Nephron progenitor cell (in vitro differentiated cells): ENCODE measurements at regions not wholly inside any gene's neighbourhood (a gene's known extent, or its start where the extent isn't known, plus 50 kb on each side); places are given as distances from the start of the nearest gene placed in this dataset.
"Not testable (repeated sequence)": the region's sequence is repeated elsewhere in the genome, so short reads cannot be mapped to it uniquely, and the experiment has no call there.

Source experiments
- DNase-seq: peaks from one replicate; pipeline ENCODE4 v3.0.0; 2021
- H3K27ac Mint-ChIP-seq: 2 replicates; pipeline ENCODE4 v1.8.0; 2021; ENCODE audit warnings: mild to moderate bottlenecking, moderate library complexity, mixed read lengths
- H3K27me3 Mint-ChIP-seq: 2 replicates; pipeline ENCODE4 v1.8.0; 2021; ENCODE audit warnings: mild to moderate bottlenecking, low read depth, mixed read lengths; ENCODE audit not compliant: poor library complexity
- H3K36me3 Mint-ChIP-seq: 2 replicates; pipeline ENCODE4 v1.8.0; 2021; ENCODE audit warnings: low read depth, mixed read lengths
- H3K4me1 Mint-ChIP-seq: 2 replicates; pipeline ENCODE4 v1.8.0; 2021; ENCODE audit warnings: mixed read lengths
- H3K4me3 Mint-ChIP-seq: 2 replicates; pipeline ENCODE4 v1.8.0; 2021; ENCODE audit warnings: mild to moderate bottlenecking, moderate library complexity, mixed read lengths
- H3K9me3 Mint-ChIP-seq: 2 replicates; pipeline ENCODE4 v1.8.0; 2021; ENCODE audit warnings: mild to moderate bottlenecking, moderate library complexity, mixed read lengths
- CTCF ChIP-seq: fragments of 200-600 bp; sonication (generic); IDR thresholded peaks from 2 replicates; pipeline ENCODE4 v1.5.0; 2021; ENCODE audit warnings: antibody characterized with exemption

GRCh38 chr12:38527631-38528030, 211.1 kb downstream of the ALG10B start:
- no peak for DNase-seq
- no peaks in the 10 kb centered on the region for H3K9me3 Mint-ChIP-seq
- no peaks in the 10 kb centered on the region for H3K36me3 Mint-ChIP-seq
- no peak for TF ChIP-seq CTCF
- H3K27ac Mint-ChIP-seq, result no peak overlapping the region
- H3K27me3 Mint-ChIP-seq, result no peaks in the 10 kb centered on the region
- H3K4me1 Mint-ChIP-seq, result no peaks in the 10 kb centered on the region
- H3K4me3 Mint-ChIP-seq, result no peak overlapping the region

GRCh38 chr12:38528527-38528926, 212.0 kb downstream of the ALG10B start:
- no peak for TF ChIP-seq CTCF
- H3K4me3 Mint-ChIP-seq, result no peak overlapping the region
- H3K27me3 Mint-ChIP-seq, result no peaks in the 10 kb centered on the region
- no peak overlapping the region for H3K27ac Mint-ChIP-seq
- no peaks in the 10 kb centered on the region for H3K36me3 Mint-ChIP-seq
- no peaks in the 10 kb centered on the region for H3K4me1 Mint-ChIP-seq
- no peak for DNase-seq
- H3K9me3 Mint-ChIP-seq, result no peaks in the 10 kb centered on the region

- H3K4me3 Mint-ChIP-seq, H3K9me3 Mint-ChIP-seq, H3K4me1 Mint-ChIP-seq, H3K27ac Mint-ChIP-seq, H3K36me3 Mint-ChIP-seq, DNase-seq, H3K27me3 Mint-ChIP-seq: not testable (repeated sequence)
Measured at GRCh38 chr12:38529281-38529680, 212.7 kb downstream of the ALG10B start.

GRCh38 chr12:38538319-38538718, 221.7 kb downstream of the ALG10B start:
- peaks cover 5% of the 10 kb centered on the region for H3K9me3 Mint-ChIP-seq
- no peak for DNase-seq
- no peak for TF ChIP-seq CTCF
- H3K36me3 Mint-ChIP-seq, result no peaks in the 10 kb centered on the region
- H3K27ac Mint-ChIP-seq, result no peak overlapping the region
- H3K4me3 Mint-ChIP-seq, result no peak overlapping the region
- peaks cover 16% of the 10 kb centered on the region for H3K4me1 Mint-ChIP-seq
- no peaks in the 10 kb centered on the region for H3K27me3 Mint-ChIP-seq

- no peaks in the 10 kb centered on the region for H3K27me3 Mint-ChIP-seq
- H3K27ac Mint-ChIP-seq, result no peak overlapping the region
- H3K4me3 Mint-ChIP-seq, result no peak overlapping the region
- no peaks in the 10 kb centered on the region for H3K9me3 Mint-ChIP-seq
- no peak for TF ChIP-seq CTCF
- no peaks in the 10 kb centered on the region for H3K36me3 Mint-ChIP-seq
- no peak for DNase-seq
- peaks cover 33% of the 10 kb centered on the region for H3K4me1 Mint-ChIP-seq
Measured at GRCh38 chr12:38540156-38540555, 223.6 kb downstream of the ALG10B start.

- Mint-ChIP-seq H3K9me3 (no peaks in the 10 kb centered on the region), H3K36me3 (no peaks in the 10 kb centered on the region), H3K27me3 (no peaks in the 10 kb centered on the region), H3K4me1 (peaks cover 33% of the 10 kb centered on the region), H3K27ac (no peak overlapping the region), H3K4me3 (no peak overlapping the region)
- DNase-seq, result no peak
- no peak for TF ChIP-seq CTCF
Measured at GRCh38 chr12:38541849-38542248, 225.3 kb downstream of the ALG10B start.
